NB4 (cell line): ENCODE measurements at regions not wholly inside any gene's neighbourhood (a gene's known extent, or its start where the extent isn't known, plus 50 kb on each side); places are given as distances from the start of the nearest gene placed in this dataset.

Experiments
- MYC ChIP-seq: IDR thresholded peaks from 2 replicates; pipeline ENCODE4 v1.6.1; 2011; ENCODE audit warnings: low read depth, low read length
- POLR2A ChIP-seq: IDR thresholded peaks from 2 replicates; pipeline ENCODE4 v1.6.1; 2011; ENCODE audit warnings: mild to moderate bottlenecking; ENCODE audit not compliant: insufficient read length; ENCODE audit errors: extremely low read depth
- TF ChIP-seq, protein P1 (sequence below): IDR thresholded peaks from one replicate; pipeline ENCODE4 v1.5.1; 2012; ENCODE audit warnings: low read depth, low read length

DNA sequence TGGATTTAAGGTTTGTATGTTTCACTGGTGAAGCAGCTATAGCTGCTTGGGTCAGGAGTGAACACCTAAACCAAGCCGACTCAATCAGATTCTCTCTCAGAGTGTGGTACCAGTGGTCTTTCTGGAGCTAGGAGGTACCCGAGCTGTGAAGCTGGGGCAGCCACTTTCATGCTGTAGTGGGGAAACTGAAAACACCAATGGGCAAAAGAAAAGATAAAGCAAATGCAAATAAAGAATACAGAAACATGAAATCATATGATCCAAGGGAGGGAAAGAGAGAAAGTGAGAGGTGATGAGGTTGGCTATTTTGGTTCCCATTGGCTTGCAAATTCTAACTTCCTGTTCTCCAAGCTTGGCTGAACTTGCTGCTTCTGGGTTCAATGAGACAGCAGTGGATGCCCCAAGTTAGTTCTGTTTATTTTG, 212.3 kb upstream of the CFAP20DC start:
- TF ChIP-seq, protein P1, sequence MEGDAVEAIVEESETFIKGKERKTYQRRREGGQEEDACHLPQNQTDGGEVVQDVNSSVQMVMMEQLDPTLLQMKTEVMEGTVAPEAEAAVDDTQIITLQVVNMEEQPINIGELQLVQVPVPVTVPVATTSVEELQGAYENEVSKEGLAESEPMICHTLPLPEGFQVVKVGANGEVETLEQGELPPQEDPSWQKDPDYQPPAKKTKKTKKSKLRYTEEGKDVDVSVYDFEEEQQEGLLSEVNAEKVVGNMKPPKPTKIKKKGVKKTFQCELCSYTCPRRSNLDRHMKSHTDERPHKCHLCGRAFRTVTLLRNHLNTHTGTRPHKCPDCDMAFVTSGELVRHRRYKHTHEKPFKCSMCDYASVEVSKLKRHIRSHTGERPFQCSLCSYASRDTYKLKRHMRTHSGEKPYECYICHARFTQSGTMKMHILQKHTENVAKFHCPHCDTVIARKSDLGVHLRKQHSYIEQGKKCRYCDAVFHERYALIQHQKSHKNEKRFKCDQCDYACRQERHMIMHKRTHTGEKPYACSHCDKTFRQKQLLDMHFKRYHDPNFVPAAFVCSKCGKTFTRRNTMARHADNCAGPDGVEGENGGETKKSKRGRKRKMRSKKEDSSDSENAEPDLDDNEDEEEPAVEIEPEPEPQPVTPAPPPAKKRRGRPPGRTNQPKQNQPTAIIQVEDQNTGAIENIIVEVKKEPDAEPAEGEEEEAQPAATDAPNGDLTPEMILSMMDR, result no peak
- TF ChIP-seq POLR2A (no peak), MYC (no peak)
